A549 (cell line): ENCODE measurements at regions not wholly inside any gene's neighbourhood (a gene's known extent, or its start where the extent isn't known, plus 50 kb on each side); places are given as distances from the start of the nearest gene placed in this dataset.

Experiments
- ATAC-seq, 2 experiments: fragments of 200-7000 bp in 1 of 2; fragments of >200 bp in 1 of 2; cut with Nextera tagmentation in 1 of 2; cut with Tn5 transposase in 1 of 2; 3 replicates each; pipeline versions ENCODE4 v1.8.0 to v1.9.1; 2018 to 2020; ENCODE audit warnings: mild to moderate bottlenecking in 1 of 2, moderate library complexity in 1 of 2
- CTCF ChIA-PET: fragments of 300-600 bp; sonication (Branson Sonifier 250); formaldehyde crosslinking; extraction: SDS; loops from one replicate; lab custom pipeline; 2021; ENCODE audit warnings: antibody characterized with exemption, inconsistent platforms; lab: Yijun Ruan, JAX
- POLR2A ChIA-PET: fragments of 350-600 bp; formaldehyde crosslinking; extraction: SDS; loops from one replicate; lab custom pipeline; 2021; ENCODE audit warnings: antibody characterized with exemption, inconsistent platforms; lab: Yijun Ruan, JAX
- DNase-seq, 2 experiments: peaks; one replicate each; pipeline versions ENCODE4 v3.0.0 to v3.0.0-alpha.2; 2011 to 2016; ENCODE audit warnings: low read depth in 1 of 2, low spot score in 1 of 2
- FAIRE-seq: peaks from 2 replicates; lab custom pipeline; 2011; peaks lifted over from hg19 to GRCh38; lab: Jason Lieb, UNC
- H3K27ac ChIP-seq, 2 experiments: fragments of >200 bp; sonication (Bioruptor Twin); formaldehyde crosslinking; 3 replicates each; pipeline ENCODE4 v1.5.1; 2016 to 2017
- H3K4me1 ChIP-seq: fragments of >200 bp; sonication (Bioruptor Twin); formaldehyde crosslinking; 3 replicates; pipeline ENCODE4 v1.6.1; 2016
- H3K4me2 ChIP-seq: fragments of >200 bp; sonication (Bioruptor Twin); formaldehyde crosslinking; 3 replicates; pipeline ENCODE4 v1.6.1; 2016
- H3K4me3 ChIP-seq: fragments of >200 bp; sonication (Bioruptor Twin); formaldehyde crosslinking; 3 replicates; pipeline ENCODE4 v1.5.1; 2016
- H3K9me3 ChIP-seq: fragments of >200 bp; sonication (Bioruptor Twin); formaldehyde crosslinking; 3 replicates; pipeline ENCODE4 v1.6.1; 2016
- ATOH8 ChIP-seq: fragments of 250-450 bp; sonication (Bioruptor Pico); IDR thresholded peaks from 2 replicates; pipeline ENCODE4 v1.5.0; 2020; ENCODE audit warnings: low read depth, mild to moderate bottlenecking, moderate library complexity
- CBX2 ChIP-seq: fragments of 200-600 bp; sonication (generic); IDR thresholded peaks from 2 replicates; pipeline ENCODE4 v1.6.1; 2016; ENCODE audit warnings: low read depth, mild to moderate bottlenecking, borderline replicate concordance
- CEBPB ChIP-seq, 2 experiments: fragments of >200 bp in 1 of 2; sonication (Bioruptor Twin) in 1 of 2; formaldehyde crosslinking in 1 of 2; IDR thresholded peaks; 2 replicates each; pipeline ENCODE4 v1.6.1; 2012 to 2016
- CHD2 ChIP-seq: fragments of 150-350 bp; IDR thresholded peaks from 2 replicates; pipeline ENCODE4 v1.6.1; 2014; ENCODE audit warnings: low read length; ENCODE audit not compliant: partially characterized antibody
- FOXS1 ChIP-seq: fragments of 250-450 bp; sonication (Bioruptor Pico); IDR thresholded peaks from 2 replicates; pipeline ENCODE4 v1.5.0; 2020; ENCODE audit warnings: mild to moderate bottlenecking, moderate library complexity
- GATA3 ChIP-seq: IDR thresholded peaks from 2 replicates; pipeline ENCODE4 v1.6.1; 2012; ENCODE audit warnings: borderline replicate concordance
- HES2 ChIP-seq: fragments of >200 bp; sonication (Bioruptor Twin); formaldehyde crosslinking; IDR thresholded peaks from 2 replicates; pipeline ENCODE4 v1.6.1; 2016
- HOXB5 ChIP-seq: fragments of 250-450 bp; sonication (Bioruptor Pico); IDR thresholded peaks from 2 replicates; pipeline ENCODE4 v1.5.0; 2020; ENCODE audit warnings: mild to moderate bottlenecking, moderate library complexity
- JUNB ChIP-seq: fragments of >200 bp; sonication (Bioruptor Twin); formaldehyde crosslinking; IDR thresholded peaks from 2 replicates; pipeline ENCODE4 v1.6.1; 2016
- MAFK ChIP-seq: fragments of 450-650 bp; IDR thresholded peaks from 2 replicates; pipeline ENCODE4 v1.6.1; 2014; ENCODE audit not compliant: partially characterized antibody
- NR3C1 ChIP-seq: fragments of >200 bp; sonication (Bioruptor Twin); formaldehyde crosslinking; IDR thresholded peaks from 3 replicates; pipeline ENCODE4 v1.6.1; 2017
- POLR2AphosphoS2 ChIP-seq: conservative IDR thresholded peaks from 2 replicates; pipeline ENCODE4 v1.6.1; 2012; ENCODE audit warnings: low read length, improper control_type of control experiment, inconsistent platforms
- RNF2 ChIP-seq: fragments of 200-600 bp; sonication (generic); IDR thresholded peaks from 2 replicates; pipeline ENCODE4 v1.6.1; 2016; ENCODE audit warnings: low read depth, mild to moderate bottlenecking, antibody characterized with exemption, moderate library complexity, borderline replicate concordance
- SMC3 ChIP-seq: fragments of >200 bp; sonication (Bioruptor Twin); formaldehyde crosslinking; IDR thresholded peaks from 3 replicates; pipeline ENCODE4 v1.6.1; 2018; ENCODE audit warnings: inconsistent platforms
- SREBF2 ChIP-seq: fragments of 450-650 bp; IDR thresholded peaks from 2 replicates; pipeline ENCODE4 v1.6.1; 2014; ENCODE audit warnings: mild to moderate bottlenecking, moderate library complexity
- ZFP36 ChIP-seq: fragments of 450-650 bp; IDR thresholded peaks from 2 replicates; pipeline ENCODE4 v1.6.1; 2014; ENCODE audit warnings: borderline replicate concordance; ENCODE audit not compliant: partially characterized antibody
- WGBS: methylation state at CpG from one replicate; pipeline ENCODE4 v1.1.6; 2017; ENCODE audit errors: missing lambda C conversion rate; 5-methylcytosine and 5-hydroxymethylcytosine counted together

GRCh38 chr3:178297740-178298139 lies 238.5 kb upstream of the KCNMB2 start:
- ChIA-PET POLR2A (no interaction called here), CTCF (no interaction called here)
- TF ChIP-seq CBX2 (no peak), MAFK (no peak), CEBPB (IDR thresholded peaks at IDR 0.05) (no peak), JUNB (no peak), POLR2AphosphoS2 (no peak), ZFP36 (no peak)
- Histone ChIP-seq H3K4me3 (no peak overlapping the region), H3K9me3 (no peaks in the 10 kb centered on the region), H3K4me1 (no peaks in the 10 kb centered on the region), H3K4me2 (no peak overlapping the region), H3K27ac (no peak overlapping the region)
- no peak for ATAC-seq
- WGBS = 71% methylated on average over 8 of the region's 8 CpGs
- DNase-seq = no peak
- no peak for FAIRE-seq

GRCh38 chr3:178300441-178300959 lies 235.7 kb upstream of the KCNMB2 start:
- no peak for TF ChIP-seq FOXS1 (CRISPR knock-in tag)
- no peak for TF ChIP-seq GATA3
- DNase-seq (no peak), FAIRE-seq (no peak), ATAC-seq (no peak)
- Histone ChIP-seq H3K4me1 (no peaks in the 10 kb centered on the region), H3K9me3 (no peaks in the 10 kb centered on the region), H3K4me3 (no peak overlapping the region), H3K4me2 (no peak overlapping the region), H3K27ac (no peak overlapping the region)
- 57% methylated on average over 4 of the region's 4 CpGs for WGBS
- POLR2A ChIA-PET = no interaction called here
- CTCF ChIA-PET = no interaction called here

- CTCF ChIA-PET = no interaction called here
- H3K27ac ChIP-seq = no peak overlapping the region
- WGBS = 29% methylated on average over 6 of the region's 6 CpGs
- no peaks in the 10 kb centered on the region for H3K9me3 ChIP-seq
- no peak overlapping the region for H3K4me2 ChIP-seq
- POLR2A ChIA-PET = no interaction called here
- H3K4me3 ChIP-seq = no peak overlapping the region
- FAIRE-seq = no peak
- no peak for DNase-seq
- H3K4me1 ChIP-seq = no peaks in the 10 kb centered on the region
- TF ChIP-seq ATOH8 (CRISPR knock-in tag) = no peak
- no peak for TF ChIP-seq CHD2
- no peak for TF ChIP-seq FOXS1 (CRISPR knock-in tag)
- no peak for ATAC-seq
Observed at GRCh38 chr3:178302966-178303930, 233.0 kb upstream of the KCNMB2 start.

GRCh38 chr3:178304758-178305467 lies 231.3 kb upstream of the KCNMB2 start:
- no peaks in the 10 kb centered on the region for H3K4me1 ChIP-seq
- H3K4me2 ChIP-seq = no peak overlapping the region
- ChIA-PET POLR2A (no interaction called here), CTCF (no interaction called here)
- DNase-seq = no peak
- no peak overlapping the region for H3K27ac ChIP-seq
- H3K9me3 ChIP-seq = no peaks in the 10 kb centered on the region
- no peak for FAIRE-seq
- no peak for TF ChIP-seq HOXB5 (CRISPR knock-in tag)
- no peak for TF ChIP-seq NR3C1
- no peak for TF ChIP-seq RNF2
- no peak for TF ChIP-seq SMC3
- TF ChIP-seq POLR2AphosphoS2 = no peak
- TF ChIP-seq HES2 = no peak
- TF ChIP-seq SREBF2 = no peak
- ATAC-seq = no peak
- H3K4me3 ChIP-seq = no peak overlapping the region
- 28% methylated on average over 1 of the region's 1 CpG for WGBS
